Epithelial cell of esophagus (primary cell): ENCODE measurements at regions not wholly inside any gene's neighbourhood (a gene's known extent, or its start where the extent isn't known, plus 50 kb on each side); places are given as distances from the start of the nearest gene placed in this dataset.

Source experiments
- DNase-seq: peaks from one replicate; pipeline ENCODE4 v3.0.0; 2010; ENCODE audit warnings: low read depth
- H3K4me3 ChIP-seq: 2 replicates; pipeline ENCODE4 v1.5.1; 2011; ENCODE audit warnings: mild to moderate bottlenecking, low read length, control low read depth
- TF ChIP-seq, protein P1 (sequence below): IDR thresholded peaks from 2 replicates; pipeline ENCODE4 v1.5.1; 2011; ENCODE audit warnings: low read depth, mild to moderate bottlenecking, low read length, control low read depth, inconsistent platforms; ENCODE audit not compliant: insufficient read depth; ENCODE audit errors: missing control alignments

DNA sequence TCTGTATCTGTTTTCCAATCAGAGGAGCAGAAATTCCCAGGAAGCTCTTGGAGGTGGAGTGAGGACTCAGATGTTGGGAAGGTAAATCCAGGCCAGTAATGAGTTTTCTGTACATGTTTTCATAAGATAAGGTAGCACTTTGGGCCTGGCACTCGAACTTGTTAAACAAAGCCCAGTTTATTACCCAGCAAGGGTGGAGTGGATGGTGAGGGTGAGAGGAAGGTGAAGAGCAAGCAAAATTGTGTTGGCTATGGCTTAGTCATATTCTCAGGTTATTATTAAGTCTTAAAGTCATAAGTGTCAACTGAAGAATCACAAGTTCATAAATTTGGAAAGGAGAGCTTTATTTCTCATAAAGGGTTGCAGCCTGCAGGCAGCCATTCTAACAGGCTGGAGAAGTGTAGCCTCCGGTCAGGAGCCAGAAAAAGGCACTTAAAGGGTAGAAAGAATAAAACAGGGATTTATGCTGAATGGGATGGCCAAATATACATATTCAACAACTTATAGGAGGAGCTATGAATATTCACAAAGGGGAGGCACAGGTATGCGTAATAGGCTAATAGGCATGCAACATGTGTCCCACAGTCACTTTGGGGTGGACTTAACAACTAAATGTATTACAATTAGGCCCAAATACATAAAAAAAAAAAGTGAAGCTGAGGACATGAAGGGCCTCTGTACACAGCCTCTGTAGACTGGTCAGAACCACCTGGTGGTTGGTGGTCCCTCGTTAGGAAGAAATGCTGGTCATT lies 523.9 kb downstream of the LMO4 start:
- no peak for DNase-seq
- TF ChIP-seq, protein P1, sequence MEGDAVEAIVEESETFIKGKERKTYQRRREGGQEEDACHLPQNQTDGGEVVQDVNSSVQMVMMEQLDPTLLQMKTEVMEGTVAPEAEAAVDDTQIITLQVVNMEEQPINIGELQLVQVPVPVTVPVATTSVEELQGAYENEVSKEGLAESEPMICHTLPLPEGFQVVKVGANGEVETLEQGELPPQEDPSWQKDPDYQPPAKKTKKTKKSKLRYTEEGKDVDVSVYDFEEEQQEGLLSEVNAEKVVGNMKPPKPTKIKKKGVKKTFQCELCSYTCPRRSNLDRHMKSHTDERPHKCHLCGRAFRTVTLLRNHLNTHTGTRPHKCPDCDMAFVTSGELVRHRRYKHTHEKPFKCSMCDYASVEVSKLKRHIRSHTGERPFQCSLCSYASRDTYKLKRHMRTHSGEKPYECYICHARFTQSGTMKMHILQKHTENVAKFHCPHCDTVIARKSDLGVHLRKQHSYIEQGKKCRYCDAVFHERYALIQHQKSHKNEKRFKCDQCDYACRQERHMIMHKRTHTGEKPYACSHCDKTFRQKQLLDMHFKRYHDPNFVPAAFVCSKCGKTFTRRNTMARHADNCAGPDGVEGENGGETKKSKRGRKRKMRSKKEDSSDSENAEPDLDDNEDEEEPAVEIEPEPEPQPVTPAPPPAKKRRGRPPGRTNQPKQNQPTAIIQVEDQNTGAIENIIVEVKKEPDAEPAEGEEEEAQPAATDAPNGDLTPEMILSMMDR: no peak
- H3K4me3 ChIP-seq: no peak overlapping the region

DNA sequence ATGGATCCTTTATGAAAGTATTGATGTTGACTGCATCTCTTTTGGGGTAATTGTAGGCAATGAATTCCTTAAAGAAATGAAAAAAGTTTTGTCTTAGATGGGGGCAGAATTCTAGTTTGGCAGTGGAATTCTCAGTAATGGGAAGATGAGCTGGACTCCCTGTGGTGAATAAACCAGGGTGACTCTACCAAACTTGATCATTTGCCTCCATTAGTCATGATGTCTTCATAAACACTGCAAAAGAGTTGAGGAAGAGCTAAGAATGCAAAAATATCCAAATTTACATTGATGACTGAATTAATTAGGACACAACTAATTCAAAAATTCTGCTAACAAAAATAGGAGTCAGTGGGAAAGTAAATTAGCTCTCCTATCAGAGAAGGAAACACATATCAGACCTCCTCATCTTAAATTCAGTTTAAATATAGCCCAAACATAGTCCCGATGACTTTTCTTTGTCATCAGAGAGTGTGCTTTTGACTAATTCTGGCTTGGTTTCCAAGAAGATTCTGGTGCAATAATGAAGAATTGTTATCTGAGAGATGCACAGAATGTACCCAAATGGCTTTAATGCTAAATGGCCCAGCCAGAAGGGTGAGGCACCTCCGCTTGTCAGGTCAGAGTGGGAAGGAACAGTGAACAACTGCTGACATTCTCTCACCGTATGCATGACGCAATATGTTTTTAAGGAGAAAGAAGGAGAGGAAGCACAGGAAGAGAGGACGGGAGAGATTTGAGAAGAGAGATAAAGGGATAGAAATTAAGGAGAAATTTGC lies 525.1 kb downstream of the LMO4 start:
- no peak overlapping the region for H3K4me3 ChIP-seq
- TF ChIP-seq, protein P1: no peak
- peak; percentile 14 for DNase-seq

DNA sequence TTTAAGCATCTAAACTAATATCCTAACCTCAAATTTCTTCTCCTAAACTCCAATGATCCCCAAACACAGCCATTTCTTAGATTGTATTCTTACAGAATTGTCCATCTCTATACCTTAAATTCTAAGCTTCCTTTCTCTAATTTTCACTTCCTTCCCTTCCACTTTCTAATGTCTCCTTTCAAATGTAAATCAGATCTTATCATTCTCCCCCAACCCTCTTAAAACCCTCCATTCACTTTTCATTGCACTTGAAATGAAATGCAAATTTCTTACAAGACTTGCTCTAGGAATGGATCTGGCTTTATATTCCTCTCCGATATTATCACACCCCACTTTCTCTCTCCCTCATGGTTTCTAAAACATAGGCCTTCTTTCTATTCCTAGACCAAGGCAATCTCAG lies 534.6 kb downstream of the LMO4 start:
- TF ChIP-seq, protein P1: no peak
- no peak for DNase-seq
- no peak overlapping the region for H3K4me3 ChIP-seq

DNA sequence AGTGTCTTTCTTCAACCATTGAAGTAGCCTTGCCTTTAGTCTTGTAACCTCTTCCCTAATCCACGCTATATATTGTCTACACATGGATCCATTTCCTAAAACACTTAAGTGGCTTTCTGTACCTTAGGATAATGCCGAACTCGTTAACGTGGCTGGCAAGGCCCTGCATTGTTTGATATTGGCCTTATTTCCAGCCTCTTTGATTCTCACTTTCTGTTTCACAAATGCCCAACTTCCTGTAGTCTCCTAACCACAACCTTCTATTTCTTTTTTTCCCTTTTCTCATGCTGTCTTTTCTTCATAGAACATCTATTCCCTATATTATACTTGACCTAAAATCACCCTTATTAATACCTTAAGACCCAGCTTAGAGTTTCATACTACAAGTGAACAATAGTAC lies 536.0 kb downstream of the LMO4 start:
- no peak overlapping the region for H3K4me3 ChIP-seq
- DNase-seq: no peak
- TF ChIP-seq, protein P1: no peak

DNA sequence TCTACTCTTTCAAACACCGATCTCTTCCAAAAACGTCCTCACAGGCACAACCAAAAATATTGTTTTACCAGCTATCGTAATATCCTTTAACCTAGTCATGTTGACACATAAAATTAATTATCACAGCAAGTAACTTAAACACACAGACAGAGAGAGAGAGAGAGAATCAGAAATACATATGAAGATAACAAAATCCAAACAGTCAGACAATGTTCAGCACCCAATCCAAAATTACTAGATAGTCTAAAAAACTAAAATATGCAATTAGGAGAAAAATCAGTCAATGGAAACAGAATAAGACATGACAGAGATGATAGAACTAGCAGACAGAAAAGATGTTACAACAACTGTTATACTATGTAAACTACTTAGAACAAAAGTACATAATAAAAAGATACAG lies 537.7 kb downstream of the LMO4 start:
- TF ChIP-seq, protein P1: no peak
- no peak for DNase-seq
- no peak overlapping the region for H3K4me3 ChIP-seq

DNA sequence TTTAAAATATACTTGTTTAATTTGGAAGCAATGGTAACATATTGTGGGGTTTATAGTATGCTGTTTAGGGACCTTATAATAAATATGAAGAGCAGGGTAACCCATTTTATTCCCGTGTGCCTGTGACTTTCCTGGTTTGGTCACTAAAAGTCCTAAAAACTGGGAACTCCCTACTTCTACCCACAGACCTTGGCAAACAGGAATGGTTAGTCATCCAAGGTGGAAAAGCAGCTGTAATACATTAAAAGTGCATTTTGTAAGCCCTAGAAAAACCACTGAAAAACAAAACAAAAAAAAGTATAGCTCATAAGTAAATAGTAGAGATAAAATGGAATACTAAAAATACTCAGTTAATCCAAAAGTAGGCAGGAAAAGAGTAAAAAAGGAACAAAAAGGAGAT lies 538.9 kb downstream of the LMO4 start:
- no peak overlapping the region for H3K4me3 ChIP-seq
- TF ChIP-seq, protein P1: no peak
- DNase-seq: peak; percentile 76

DNA sequence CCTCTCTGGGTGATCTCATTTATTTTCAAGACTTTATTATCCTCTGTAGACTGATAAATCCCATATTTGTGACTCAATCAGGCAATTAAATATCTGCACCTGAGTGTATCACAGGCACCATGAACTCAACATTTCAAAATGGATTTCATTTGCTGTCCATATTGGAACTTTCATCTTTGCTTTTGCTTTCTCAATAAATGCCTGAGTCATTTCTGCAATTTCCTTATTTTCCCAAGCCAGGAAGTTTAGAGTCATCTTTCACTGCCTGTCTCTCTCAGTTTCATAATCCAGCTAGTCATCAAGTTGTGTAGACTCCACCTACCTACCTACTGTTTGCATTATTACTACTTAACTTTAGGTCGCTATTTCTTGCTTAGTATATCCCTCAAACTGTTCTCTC lies 540.9 kb downstream of the LMO4 start:
- no peak overlapping the region for H3K4me3 ChIP-seq
- TF ChIP-seq, protein P1: no peak
- DNase-seq: peak; percentile 95
